OCI-LY3 (cell line): ENCODE measurements at regions not wholly inside any gene's neighbourhood (a gene's known extent, or its start where the extent isn't known, plus 50 kb on each side); places are given as distances from the start of the nearest gene placed in this dataset.

Experiments
- CTCF ChIP-seq: fragments of 200-600, 300-600 bp; sonication (generic); IDR thresholded peaks from 2 replicates; pipeline ENCODE4 v1.5.1; 2014; ENCODE audit warnings: antibody characterized with exemption, low read length, low read depth
- EZH2phosphoT487 ChIP-seq: fragments of 200-600 bp; shearing (Covaris generic); IDR thresholded peaks from 2 replicates; pipeline ENCODE4 v1.6.1; 2018; ENCODE audit warnings: antibody characterized with exemption, mixed run types, low read depth

GRCh38 chr2:142236181-142236580 lies 105.4 kb upstream of the LRP1B start:
- TF ChIP-seq CTCF (no peak), EZH2phosphoT487 (no peak)
